KOPT-K1 (cell line): ENCODE measurements at regions not wholly inside any gene's neighbourhood (a gene's known extent, or its start where the extent isn't known, plus 50 kb on each side); places are given as distances from the start of the nearest gene placed in this dataset.

ENCODE experiments used
- H3K27ac ChIP-seq: fragments of 200-600 bp; sonication (generic); 2 replicates; pipeline ENCODE4 v1.5.1; 2016; ENCODE audit warnings: antibody characterized with exemption, mild to moderate bottlenecking, low read depth, low read length; ENCODE audit not compliant: poor library complexity, severe bottlenecking
- H3K36me3 ChIP-seq: fragments of 200-600 bp; sonication (generic); 2 replicates; pipeline ENCODE4 v1.5.1; 2017; ENCODE audit warnings: antibody characterized with exemption, mild to moderate bottlenecking, low read length, moderate library complexity; ENCODE audit not compliant: insufficient read depth
- H3K9me3 ChIP-seq: fragments of 200-600 bp; sonication (generic); 2 replicates; pipeline ENCODE4 v1.5.1; 2017; ENCODE audit warnings: antibody characterized with exemption, low read length, mild to moderate bottlenecking; ENCODE audit not compliant: insufficient read depth, poor library complexity, severe bottlenecking

GRCh38 chr16:63050391-63050790 is 1014.2 kb upstream of the CDH8 start:
- no peaks in the 10 kb centered on the region for H3K36me3 ChIP-seq
- H3K9me3 ChIP-seq: no peaks in the 10 kb centered on the region
- no peak overlapping the region for H3K27ac ChIP-seq

DNA sequence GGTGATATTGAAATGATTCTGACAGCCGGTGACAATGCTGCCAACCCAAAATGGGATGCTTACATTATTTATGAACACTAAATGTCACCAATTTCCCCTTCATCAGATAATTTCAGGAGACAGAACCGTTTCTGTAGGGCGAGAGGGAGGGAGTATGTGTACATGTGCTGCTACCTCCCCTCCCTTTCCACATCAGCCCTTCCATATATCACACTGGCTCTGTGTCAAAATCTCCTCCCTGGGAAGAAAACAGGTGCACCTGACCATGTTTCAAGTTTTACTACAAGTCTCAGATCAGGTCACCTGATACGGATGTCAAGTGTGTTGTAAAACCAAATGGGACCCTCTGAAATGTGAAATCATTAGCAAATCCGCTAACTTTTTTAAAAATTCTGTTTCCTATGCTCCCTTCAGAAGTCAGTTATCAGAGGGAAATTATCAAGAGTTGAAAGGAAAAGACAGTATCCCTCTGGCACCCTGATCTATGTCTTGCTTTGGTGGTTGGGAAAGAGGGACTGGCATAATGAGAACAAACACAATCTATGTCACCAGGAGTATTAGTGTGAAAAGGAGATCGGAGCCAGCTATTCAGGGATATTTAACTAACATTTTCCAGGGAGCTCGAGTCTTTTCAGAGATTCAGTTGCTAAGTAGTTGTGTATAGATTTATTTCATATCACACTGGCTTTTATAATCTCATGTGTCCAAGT is 1002.3 kb upstream of the CDH8 start:
- H3K36me3 ChIP-seq: no peaks in the 10 kb centered on the region
- H3K9me3 ChIP-seq: no peaks in the 10 kb centered on the region
- H3K27ac ChIP-seq: no peak overlapping the region

- no peak overlapping the region for H3K27ac ChIP-seq
- no peaks in the 10 kb centered on the region for H3K36me3 ChIP-seq
- no peaks in the 10 kb centered on the region for H3K9me3 ChIP-seq
These were observed 1001.6 kb upstream of the CDH8 start for GRCh38 chr16:63037761-63038396.

- Histone ChIP-seq H3K36me3 (no peaks in the 10 kb centered on the region), H3K27ac (no peak overlapping the region), H3K9me3 (no peaks in the 10 kb centered on the region)
These were observed 982.5 kb upstream of the CDH8 start for GRCh38 chr16:63018581-63019223.

DNA sequence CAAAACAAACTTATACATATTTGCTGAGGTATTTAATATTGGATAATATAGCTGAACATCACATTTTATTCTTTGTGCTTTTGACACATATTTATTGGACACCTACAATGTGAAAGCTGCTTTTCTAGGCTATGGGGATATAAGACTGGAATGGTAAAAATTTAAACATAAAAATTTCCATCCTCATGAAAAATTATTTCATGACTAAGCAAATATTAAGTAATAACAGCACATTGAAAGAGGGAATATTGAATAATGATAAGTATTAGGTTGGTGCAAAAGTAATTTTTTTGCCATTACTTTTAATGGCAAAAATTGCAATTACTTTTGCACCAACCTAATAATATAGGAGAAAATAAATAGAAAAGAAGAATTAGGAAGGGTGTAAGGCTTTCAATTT is 972.5 kb upstream of the CDH8 start:
- no peaks in the 10 kb centered on the region for H3K9me3 ChIP-seq
- no peaks in the 10 kb centered on the region for H3K36me3 ChIP-seq
- no peak overlapping the region for H3K27ac ChIP-seq

GRCh38 chr16:63005356-63005755 is 969.1 kb upstream of the CDH8 start:
- Histone ChIP-seq H3K27ac (no peak overlapping the region), H3K36me3 (no peaks in the 10 kb centered on the region), H3K9me3 (no peaks in the 10 kb centered on the region)

- Histone ChIP-seq H3K9me3 (no peaks in the 10 kb centered on the region), H3K27ac (no peak overlapping the region), H3K36me3 (no peaks in the 10 kb centered on the region)
These were observed 953.2 kb upstream of the CDH8 start for GRCh38 chr16:62989480-62989879.

GRCh38 chr16:62985722-62986121 is 949.5 kb upstream of the CDH8 start:
- H3K36me3 ChIP-seq: no peaks in the 10 kb centered on the region
- H3K27ac ChIP-seq: no peak overlapping the region
- H3K9me3 ChIP-seq: no peaks in the 10 kb centered on the region

DNA sequence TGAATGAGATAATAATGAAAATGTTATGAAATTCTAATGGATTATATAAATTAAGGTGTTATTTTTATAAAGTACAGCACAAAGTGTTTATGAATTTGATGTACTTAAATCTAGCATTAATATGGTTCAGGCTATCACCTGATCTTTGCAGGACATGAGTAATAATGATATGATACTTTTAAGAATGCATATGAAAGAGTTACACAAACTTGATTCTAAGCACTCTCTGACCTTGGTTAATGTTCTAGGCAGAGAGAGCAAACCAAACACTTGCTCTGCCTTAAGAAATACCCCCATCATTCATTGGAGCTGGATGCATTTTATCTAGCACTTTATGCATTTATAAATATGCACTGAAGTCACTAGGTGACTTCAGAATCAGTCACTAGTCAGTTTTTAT is 942.2 kb upstream of the CDH8 start:
- Histone ChIP-seq H3K27ac (no peak overlapping the region), H3K36me3 (no peaks in the 10 kb centered on the region), H3K9me3 (no peaks in the 10 kb centered on the region)

DNA sequence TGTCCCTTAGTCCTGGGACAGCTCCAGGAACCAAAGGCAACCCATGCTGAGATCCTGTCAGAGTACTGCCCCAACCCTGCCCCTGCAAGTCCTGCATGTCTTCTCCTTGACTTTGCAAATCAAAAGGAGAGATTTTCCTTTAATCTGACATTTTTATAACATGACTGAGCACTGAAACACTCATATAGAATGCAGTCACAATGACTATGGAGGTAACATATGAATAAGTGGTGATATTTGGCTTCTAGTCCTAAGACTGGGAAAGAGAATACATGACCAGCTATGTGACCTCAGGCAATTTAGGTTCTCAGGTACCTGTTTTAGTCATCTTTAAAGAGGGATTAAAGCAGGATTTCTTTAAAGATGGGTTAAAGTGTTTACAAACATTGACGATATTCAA is 941.6 kb upstream of the CDH8 start:
- no peaks in the 10 kb centered on the region for H3K9me3 ChIP-seq
- no peaks in the 10 kb centered on the region for H3K36me3 ChIP-seq
- H3K27ac ChIP-seq: no peak overlapping the region

DNA sequence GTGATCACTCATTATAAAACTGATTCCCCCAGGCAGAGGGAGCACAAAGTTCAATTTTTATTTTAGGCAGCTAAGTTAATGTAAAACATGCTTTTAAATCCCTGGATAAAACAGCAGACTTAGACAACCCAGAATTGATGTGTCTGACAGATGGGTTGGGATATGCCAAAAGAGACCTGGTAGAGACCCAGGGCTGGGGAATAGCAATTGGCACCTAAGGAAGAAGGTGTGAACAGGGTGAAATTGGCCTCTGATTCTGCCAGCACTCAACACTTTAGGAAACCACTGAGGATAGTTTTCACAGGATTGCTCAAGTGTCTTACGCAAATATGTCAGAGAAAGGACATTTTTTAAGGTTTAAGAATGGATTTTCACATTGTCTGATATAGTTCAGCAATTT is 938.2 kb upstream of the CDH8 start:
- Histone ChIP-seq H3K27ac (no peak overlapping the region), H3K36me3 (no peaks in the 10 kb centered on the region), H3K9me3 (no peaks in the 10 kb centered on the region)

- no peaks in the 10 kb centered on the region for H3K9me3 ChIP-seq
- H3K36me3 ChIP-seq: no peaks in the 10 kb centered on the region
- H3K27ac ChIP-seq: no peak overlapping the region
These were observed 934.6 kb upstream of the CDH8 start for GRCh38 chr16:62970851-62971250.

- Histone ChIP-seq H3K27ac (no peak overlapping the region), H3K36me3 (no peaks in the 10 kb centered on the region), H3K9me3 (no peaks in the 10 kb centered on the region)
These were observed 933.6 kb upstream of the CDH8 start for GRCh38 chr16:62969711-62970318.

DNA sequence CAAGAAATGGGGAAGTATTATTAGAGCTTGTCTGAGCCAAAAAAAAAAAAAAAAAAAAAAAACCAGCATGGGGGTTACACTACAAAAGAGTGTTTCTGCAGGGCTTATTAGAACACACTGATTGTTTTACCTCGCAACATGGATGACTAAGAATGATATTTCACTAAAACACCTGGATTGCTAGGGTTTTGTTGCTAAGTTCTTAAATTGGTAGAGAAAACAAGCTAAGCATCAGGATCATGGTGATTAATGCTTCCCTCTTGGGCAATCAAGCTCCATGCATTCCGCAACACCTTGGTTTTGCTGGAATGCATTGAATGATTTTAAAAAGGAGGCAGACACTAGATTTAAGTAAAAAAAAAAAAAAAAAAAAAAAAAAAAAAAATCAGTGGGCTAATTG is 931.4 kb upstream of the CDH8 start:
- Histone ChIP-seq H3K36me3 (no peaks in the 10 kb centered on the region), H3K27ac (no peak overlapping the region), H3K9me3 (no peaks in the 10 kb centered on the region)

- H3K36me3 ChIP-seq: no peaks in the 10 kb centered on the region
- no peaks in the 10 kb centered on the region for H3K9me3 ChIP-seq
- no peak overlapping the region for H3K27ac ChIP-seq
These were observed 930.9 kb upstream of the CDH8 start for GRCh38 chr16:62967163-62967562.
